T1000 (cell line): ENCODE measurements at regions not wholly inside any gene's neighbourhood (a gene's known extent, or its start where the extent isn't known, plus 50 kb on each side); places are given as distances from the start of the nearest gene placed in this dataset.

Experiments
- DNase-seq: peaks from one replicate; lab custom pipeline; 2025; ENCODE audit warnings: mixed read lengths; lab: John Stamatoyannopoulos, UW

- DNase-seq: no peak
Observed at GRCh38 chr1:34701326-34702060, 53.4 kb upstream of the GJB5 start.
